Thyroid gland (tissue), 4 donors: ENCODE measurements at regions not wholly inside any gene's neighbourhood (a gene's known extent, or its start where the extent isn't known, plus 50 kb on each side); places are given as distances from the start of the nearest gene placed in this dataset.

Experiments
- DNase-seq, 2 donors: peaks; one replicate each; pipeline ENCODE4 v3.0.0-alpha.2; 2019
- H3K27ac ChIP-seq, 3 donors: fragments of 200-600 bp; sonication (generic); 1 replicate in 2 of 3; 2 replicates in 1 of 3; pipeline ENCODE4 v1.5.1; 2016 to 2019; ENCODE audit warnings: mild to moderate bottlenecking in 1 of 3, moderate library complexity in 1 of 3
- H3K27me3 ChIP-seq: fragments of 200-600 bp; sonication (generic); one replicate; pipeline ENCODE4 v1.5.1; 2019
- H3K36me3 ChIP-seq, 2 donors: fragments of 200-600 bp; sonication (generic); one replicate each; pipeline ENCODE4 v1.5.1; 2016 to 2019
- H3K4me1 ChIP-seq, 2 donors: fragments of 200-600 bp; sonication (generic); one replicate each; pipeline ENCODE4 v1.5.1; 2017 to 2019
- H3K4me3 ChIP-seq, 3 donors: fragments of 200-600 bp; sonication (generic); replicated peaks in 1 of 3; 1 replicate in 2 of 3; 2 replicates in 1 of 3; pipeline ENCODE4 v1.5.1; 2016; ENCODE audit warnings: mild to moderate bottlenecking in 1 of 3
- H3K9me3 ChIP-seq: fragments of 200-600 bp; sonication (generic); one replicate; pipeline ENCODE4 v1.5.1; 2017
- POLR2A ChIP-seq, 2 donors: fragments of 450-650 bp; IDR thresholded peaks; one replicate each; pipeline ENCODE4 v1.6.1; 2017; ENCODE audit warnings: antibody characterized with exemption in 2 of 2, mild to moderate bottlenecking in 2 of 2, moderate library complexity in 1 of 2
- WGBS, 2 donors: methylation state at CpG; one replicate each; pipeline ENCODE4 v1.1.5; 2017; 5-methylcytosine and 5-hydroxymethylcytosine counted together
- intact Hi-C: fragments of 100-400 bp; cut with DNase I; formaldehyde crosslinking; loops from one replicate; pipeline ENCODE4 v1.15.1; 2023
- TF ChIP-seq, protein P1 (sequence below), 6 experiments: fragments of 200-600 bp in 3 of 6; fragments of 450-650 bp in 3 of 6; sonication (generic) in 3 of 6; IDR thresholded peaks; one replicate each; pipeline ENCODE4 v1.5.1; 2016 to 2019; ENCODE audit warnings: antibody characterized with exemption in 6 of 6, mild to moderate bottlenecking in 2 of 6, inconsistent platforms in 1 of 6, moderate library complexity in 1 of 6

GRCh38 chr14:49319810-49320209 is 266.4 kb downstream of the RPS29 start:
- intact Hi-C loops, result no loop called here

GRCh38 chr14:49315570-49315969 is 270.6 kb downstream of the RPS29 start:
- TF ChIP-seq, protein P1, sequence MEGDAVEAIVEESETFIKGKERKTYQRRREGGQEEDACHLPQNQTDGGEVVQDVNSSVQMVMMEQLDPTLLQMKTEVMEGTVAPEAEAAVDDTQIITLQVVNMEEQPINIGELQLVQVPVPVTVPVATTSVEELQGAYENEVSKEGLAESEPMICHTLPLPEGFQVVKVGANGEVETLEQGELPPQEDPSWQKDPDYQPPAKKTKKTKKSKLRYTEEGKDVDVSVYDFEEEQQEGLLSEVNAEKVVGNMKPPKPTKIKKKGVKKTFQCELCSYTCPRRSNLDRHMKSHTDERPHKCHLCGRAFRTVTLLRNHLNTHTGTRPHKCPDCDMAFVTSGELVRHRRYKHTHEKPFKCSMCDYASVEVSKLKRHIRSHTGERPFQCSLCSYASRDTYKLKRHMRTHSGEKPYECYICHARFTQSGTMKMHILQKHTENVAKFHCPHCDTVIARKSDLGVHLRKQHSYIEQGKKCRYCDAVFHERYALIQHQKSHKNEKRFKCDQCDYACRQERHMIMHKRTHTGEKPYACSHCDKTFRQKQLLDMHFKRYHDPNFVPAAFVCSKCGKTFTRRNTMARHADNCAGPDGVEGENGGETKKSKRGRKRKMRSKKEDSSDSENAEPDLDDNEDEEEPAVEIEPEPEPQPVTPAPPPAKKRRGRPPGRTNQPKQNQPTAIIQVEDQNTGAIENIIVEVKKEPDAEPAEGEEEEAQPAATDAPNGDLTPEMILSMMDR (IDR thresholded peaks at IDR 0.05), result no peak
- no peak for TF ChIP-seq POLR2A (IDR thresholded peaks at IDR 0.05)
- intact Hi-C loops, result no loop called here
- 88 to 90% methylated on average over 3 to 4 of the region's 4 CpGs for WGBS, 2 donors

More at GRCh38 chr14:49319810-49320209, 266.4 kb downstream of the RPS29 start:
- DNase-seq, result no peak
- Histone ChIP-seq H3K36me3 (no peaks in the 10 kb centered on the region), H3K4me1 (no peaks in the 10 kb centered on the region), H3K27ac (no peak overlapping the region), H3K4me3 (no peak overlapping the region), H3K9me3 (no peaks in the 10 kb centered on the region), H3K27me3 (no peaks in the 10 kb centered on the region)
- TF ChIP-seq, protein P1 (IDR thresholded peaks at IDR 0.05), result no peak
- no peak for TF ChIP-seq POLR2A (IDR thresholded peaks at IDR 0.05)
- WGBS, 2 donors, result 68 to 69% methylated on average over 3 of the region's 3 CpGs

DNA sequence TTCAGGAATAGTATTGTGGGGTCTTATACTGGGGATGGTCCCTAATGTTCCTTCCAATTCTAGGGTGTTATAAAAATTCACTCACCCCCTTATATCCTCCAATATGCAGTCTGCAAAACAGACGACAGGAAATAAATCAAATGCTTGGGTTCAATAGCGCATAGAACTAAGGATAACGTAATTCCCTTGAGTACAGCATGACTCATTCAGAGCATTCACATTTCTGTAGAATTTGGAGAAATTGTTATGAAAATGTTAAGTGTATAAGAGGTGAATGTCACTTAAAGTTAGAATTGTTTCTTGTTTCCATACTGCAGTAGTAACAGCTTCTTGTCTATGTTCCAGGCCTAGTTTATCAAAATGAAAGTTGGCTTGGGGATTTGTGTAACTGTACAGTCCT is 271.4 kb downstream of the RPS29 start:
- WGBS, 2 donors, result 74 to 79% methylated on average over 3 of the region's 3 CpGs

More at GRCh38 chr14:49315570-49315969, 270.6 kb downstream of the RPS29 start:
- H3K36me3 ChIP-seq, result no peaks in the 10 kb centered on the region
- no peaks in the 10 kb centered on the region for H3K4me1 ChIP-seq
- no peak overlapping the region for H3K27ac ChIP-seq
- H3K4me3 ChIP-seq, result no peak overlapping the region
- H3K9me3 ChIP-seq, result no peaks in the 10 kb centered on the region
- H3K27me3 ChIP-seq, result no peaks in the 10 kb centered on the region
- no peak for DNase-seq

GRCh38 chr14:49313108-49313507 is 273.1 kb downstream of the RPS29 start:
- no peaks in the 10 kb centered on the region for H3K4me1 ChIP-seq
- TF ChIP-seq, protein P1 (IDR thresholded peaks at IDR 0.05), result no peak
- TF ChIP-seq POLR2A (IDR thresholded peaks at IDR 0.05), result no peak
- intact Hi-C loops, result no loop called here

More for the DNA sequence above, 271.4 kb downstream of the RPS29 start:
- Histone ChIP-seq H3K36me3 (no peaks in the 10 kb centered on the region), H3K9me3 (no peaks in the 10 kb centered on the region), H3K27ac (no peak overlapping the region), H3K27me3 (no peaks in the 10 kb centered on the region), H3K4me1 (no peaks in the 10 kb centered on the region), H3K4me3 (no peak overlapping the region)
- intact Hi-C loops, result no loop called here
- no peak for DNase-seq
- TF ChIP-seq POLR2A (IDR thresholded peaks at IDR 0.05), result no peak
- TF ChIP-seq, protein P1 (IDR thresholded peaks at IDR 0.05), result no peak

DNA sequence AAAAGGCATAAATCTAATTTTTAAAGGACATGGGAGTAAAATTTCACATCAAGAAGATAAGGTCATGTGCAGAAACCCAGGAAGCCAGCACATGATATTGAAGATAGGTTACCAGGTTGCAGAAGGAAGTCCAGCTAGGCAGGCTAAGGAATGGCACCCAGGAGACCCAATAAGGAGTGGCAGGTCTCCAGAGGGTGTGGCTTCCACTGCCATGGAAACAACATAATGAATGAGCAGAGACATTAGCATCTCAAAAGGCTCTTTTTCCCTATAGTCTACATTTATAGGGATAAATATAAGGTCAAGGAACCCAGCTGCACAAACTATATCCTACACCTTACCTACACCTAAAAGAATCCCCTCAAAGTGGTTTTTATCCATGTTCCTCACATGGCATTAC is 275.9 kb downstream of the RPS29 start:
- intact Hi-C loops, result no loop called here

More at GRCh38 chr14:49313108-49313507, 273.1 kb downstream of the RPS29 start:
- Histone ChIP-seq H3K9me3 (no peaks in the 10 kb centered on the region), H3K27ac (no peak overlapping the region), H3K36me3 (no peaks in the 10 kb centered on the region), H3K27me3 (no peaks in the 10 kb centered on the region), H3K4me3 (no peak overlapping the region)
- no peak for DNase-seq

More for the DNA sequence above, 275.9 kb downstream of the RPS29 start:
- Histone ChIP-seq H3K27me3 (no peaks in the 10 kb centered on the region), H3K4me1 (no peaks in the 10 kb centered on the region), H3K36me3 (no peaks in the 10 kb centered on the region), H3K4me3 (no peak overlapping the region), H3K9me3 (no peaks in the 10 kb centered on the region), H3K27ac (no peak overlapping the region)
- DNase-seq, result no peak
- TF ChIP-seq, protein P1 (IDR thresholded peaks at IDR 0.05), result no peak
- no peak for TF ChIP-seq POLR2A (IDR thresholded peaks at IDR 0.05)
